ENCODE measurements at regions not wholly inside any gene's neighbourhood (a gene's known extent, or its start where the extent isn't known, plus 50 kb on each side); places are given as distances from the start of the nearest gene placed in this dataset.

GRCh38 chr2:53231908-53232307 lies 535.7 kb upstream of the CHAC2 start:
- TF ChIP-seq CTCF (IDR thresholded peaks at IDR 0.05) (no peak), EP300 (IDR thresholded peaks at IDR 0.05) (no peak), POLR2AphosphoS5 (IDR thresholded peaks at IDR 0.05) (no peak), POLR2A (IDR thresholded peaks at IDR 0.05) (no peak)

All from sigmoid colon (tissue), 4 donors.